Neural cell (in vitro differentiated cells): ENCODE measurements at regions not wholly inside any gene's neighbourhood (a gene's known extent, or its start where the extent isn't known, plus 50 kb on each side); places are given as distances from the start of the nearest gene placed in this dataset.

Experiments used
- H2AFZ ChIP-seq: fragments of 200-600, 300-800 bp; sonication (generic), shearing (Covaris generic); 2 replicates; pipeline ENCODE4 v1.6.0; 2014; ENCODE audit warnings: low read depth, mild to moderate bottlenecking, antibody characterized with exemption, low read length, moderate library complexity
- H3F3A ChIP-seq: fragments of 200-600 bp; shearing (Covaris generic); 2 replicates; pipeline ENCODE4 v1.6.1; 2016; ENCODE audit warnings: mild to moderate bottlenecking, moderate library complexity, mixed read lengths, antibody characterized with exemption, low read length; ENCODE audit not compliant: insufficient read depth, poor library complexity, severe bottlenecking
- H3K27ac ChIP-seq: fragments of 200-600, 300-800 bp; sonication (generic), shearing (Covaris generic); 2 replicates; pipeline ENCODE4 v1.5.1; 2014; ENCODE audit warnings: mild to moderate bottlenecking, low read length, moderate library complexity
- H3K27me3 ChIP-seq: fragments of 300-800, 200-600 bp; sonication (generic), shearing (Covaris generic); 2 replicates; pipeline ENCODE4 v1.6.0; 2014; ENCODE audit warnings: mild to moderate bottlenecking, low read depth, low read length, moderate library complexity; ENCODE audit not compliant: insufficient read depth
- H3K36me3 ChIP-seq: fragments of 300-800, 200-600 bp; sonication (generic), shearing (Covaris generic); 2 replicates; pipeline ENCODE4 v1.5.1; 2014; ENCODE audit warnings: mild to moderate bottlenecking, antibody characterized with exemption, low read length, moderate library complexity; ENCODE audit not compliant: insufficient read depth
- H3K4me2 ChIP-seq: fragments of 300-800, 200-600 bp; sonication (generic), shearing (Covaris generic); 2 replicates; pipeline ENCODE4 v1.6.0; 2014; ENCODE audit warnings: mild to moderate bottlenecking, low read length
- H3K4me3 ChIP-seq: fragments of 300-800, 200-600 bp; sonication (generic), shearing (Covaris generic); 2 replicates; pipeline ENCODE4 v1.5.1; 2014; ENCODE audit warnings: mild to moderate bottlenecking, low read length, moderate library complexity
- H3K79me2 ChIP-seq: fragments of 200-600 bp; shearing (Covaris generic); replicated peaks from 2 replicates; pipeline ENCODE4 v1.6.0; 2014; ENCODE audit warnings: mild to moderate bottlenecking, low read length, moderate library complexity; ENCODE audit not compliant: insufficient read depth
- H3K9ac ChIP-seq: fragments of 300-800, 200-600 bp; sonication (generic), shearing (Covaris generic); 2 replicates; pipeline ENCODE4 v1.6.1; 2016; ENCODE audit warnings: mild to moderate bottlenecking, low read length, mixed read lengths
- H3K9me2 ChIP-seq: fragments of 200-600 bp; shearing (Covaris generic); 2 replicates; pipeline ENCODE4 v1.6.1; 2016; ENCODE audit warnings: mild to moderate bottlenecking, low read length, mixed read lengths; ENCODE audit not compliant: insufficient read depth
- H3K9me3 ChIP-seq: fragments of 200-600, 300-800 bp; sonication (generic), shearing (Covaris generic); 2 replicates; pipeline ENCODE4 v1.6.1; 2016; ENCODE audit warnings: mild to moderate bottlenecking, mixed run types, low read length, moderate library complexity, mixed read lengths
- H4K20me1 ChIP-seq: fragments of 200-600 bp; shearing (Covaris generic); 2 replicates; pipeline ENCODE4 v1.6.1; 2016; ENCODE audit warnings: mild to moderate bottlenecking, mixed run types; ENCODE audit not compliant: insufficient read depth
- EP300 ChIP-seq: fragments of 450-650 bp; conservative IDR thresholded peaks from 2 replicates; pipeline ENCODE4 v1.6.1; 2014; ENCODE audit warnings: antibody characterized with exemption, mild to moderate bottlenecking, moderate library complexity; ENCODE audit not compliant: poor library complexity, severe bottlenecking
- EZH2 ChIP-seq: fragments of 200-600, 300-800 bp; shearing (Covaris generic), sonication (generic); IDR thresholded peaks from 2 replicates; pipeline ENCODE4 v1.6.1; 2014; ENCODE audit warnings: antibody characterized with exemption, low read length, borderline replicate concordance, mild to moderate bottlenecking; ENCODE audit not compliant: insufficient read depth, poor library complexity, severe bottlenecking
- MXI1 ChIP-seq: fragments of 450-650 bp; conservative IDR thresholded peaks from 2 replicates; pipeline ENCODE4 v1.6.1; 2014; ENCODE audit warnings: antibody characterized with exemption, mild to moderate bottlenecking; ENCODE audit not compliant: poor library complexity, severe bottlenecking
- POLR2AphosphoS5 ChIP-seq: IDR thresholded peaks from 2 replicates; pipeline ENCODE4 v1.6.1; 2012
- RAD21 ChIP-seq: fragments of 450-650 bp; conservative IDR thresholded peaks from 2 replicates; pipeline ENCODE4 v1.6.1; 2014; ENCODE audit warnings: antibody characterized with exemption, mild to moderate bottlenecking, moderate library complexity
- SMC3 ChIP-seq: fragments of 450-650 bp; conservative IDR thresholded peaks from 2 replicates; pipeline ENCODE4 v1.6.1; 2014; ENCODE audit warnings: antibody characterized with exemption, mild to moderate bottlenecking, moderate library complexity; ENCODE audit not compliant: poor library complexity
- TAF1 ChIP-seq: IDR thresholded peaks from 2 replicates; pipeline ENCODE4 v1.6.1; 2012; ENCODE audit warnings: low read depth
- TF ChIP-seq, protein P1 (sequence below): fragments of 450-650 bp; IDR thresholded peaks from 2 replicates; pipeline ENCODE4 v1.5.1; 2014; ENCODE audit warnings: antibody characterized with exemption, mild to moderate bottlenecking, moderate library complexity; ENCODE audit not compliant: poor library complexity, severe bottlenecking
- TF ChIP-seq, protein P2 (sequence below): IDR thresholded peaks from 2 replicates; pipeline ENCODE4 v1.6.1; 2012; ENCODE audit warnings: borderline replicate concordance

DNA sequence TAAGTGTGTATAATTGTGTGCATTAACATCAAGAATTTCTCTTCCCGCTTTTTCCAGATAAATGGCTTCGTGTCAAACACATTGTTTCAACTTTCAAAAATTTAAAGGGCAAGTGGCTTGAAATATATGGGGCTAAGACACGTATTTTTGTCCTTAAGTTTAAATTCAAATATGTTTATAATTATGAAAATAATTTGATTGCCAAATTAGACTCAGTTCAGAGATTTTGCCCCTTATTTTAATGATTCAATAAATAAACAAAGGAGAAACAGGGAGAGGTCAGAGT is 1159.2 kb upstream of the MIR17HG start:
- Histone ChIP-seq H3K27ac (no peak overlapping the region), H4K20me1 (no peaks in the 10 kb centered on the region), H3K9me2 (no peaks in the 10 kb centered on the region), H3K79me2 (no peaks in the 10 kb centered on the region), H3K9me3 (no peaks in the 10 kb centered on the region), H3F3A (no peaks in the 10 kb centered on the region), H3K4me2 (no peak overlapping the region), H3K27me3 (no peaks in the 10 kb centered on the region), H3K36me3 (no peaks in the 10 kb centered on the region), H3K9ac (no peak overlapping the region), H2AFZ (no peak overlapping the region), H3K4me3 (no peak overlapping the region)
- TF ChIP-seq POLR2AphosphoS5 (no peak), MXI1 (no peak), EZH2 (no peak), RAD21 (no peak), SMC3 (no peak)
- TF ChIP-seq, protein P1, sequence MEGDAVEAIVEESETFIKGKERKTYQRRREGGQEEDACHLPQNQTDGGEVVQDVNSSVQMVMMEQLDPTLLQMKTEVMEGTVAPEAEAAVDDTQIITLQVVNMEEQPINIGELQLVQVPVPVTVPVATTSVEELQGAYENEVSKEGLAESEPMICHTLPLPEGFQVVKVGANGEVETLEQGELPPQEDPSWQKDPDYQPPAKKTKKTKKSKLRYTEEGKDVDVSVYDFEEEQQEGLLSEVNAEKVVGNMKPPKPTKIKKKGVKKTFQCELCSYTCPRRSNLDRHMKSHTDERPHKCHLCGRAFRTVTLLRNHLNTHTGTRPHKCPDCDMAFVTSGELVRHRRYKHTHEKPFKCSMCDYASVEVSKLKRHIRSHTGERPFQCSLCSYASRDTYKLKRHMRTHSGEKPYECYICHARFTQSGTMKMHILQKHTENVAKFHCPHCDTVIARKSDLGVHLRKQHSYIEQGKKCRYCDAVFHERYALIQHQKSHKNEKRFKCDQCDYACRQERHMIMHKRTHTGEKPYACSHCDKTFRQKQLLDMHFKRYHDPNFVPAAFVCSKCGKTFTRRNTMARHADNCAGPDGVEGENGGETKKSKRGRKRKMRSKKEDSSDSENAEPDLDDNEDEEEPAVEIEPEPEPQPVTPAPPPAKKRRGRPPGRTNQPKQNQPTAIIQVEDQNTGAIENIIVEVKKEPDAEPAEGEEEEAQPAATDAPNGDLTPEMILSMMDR, result no peak

DNA sequence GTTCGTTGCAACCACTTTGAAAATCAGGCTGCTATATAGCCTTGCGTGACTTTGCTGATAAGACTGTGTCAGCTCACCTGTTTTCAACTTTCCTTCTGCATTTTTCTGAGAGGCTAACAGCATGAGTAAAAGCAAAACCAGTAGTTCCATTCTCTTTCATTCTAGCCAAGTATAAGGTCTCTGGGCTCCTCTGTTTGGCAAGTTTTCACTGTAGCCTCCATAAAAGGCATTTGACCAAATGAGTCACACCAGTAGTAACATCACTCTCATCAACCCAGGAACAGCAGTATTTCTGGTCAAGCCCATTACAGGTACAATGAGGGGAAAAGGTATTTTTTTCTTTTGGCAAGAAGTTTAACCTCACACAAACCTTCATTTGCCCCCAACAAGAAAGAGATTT is 1149.8 kb upstream of the MIR17HG start:
- Histone ChIP-seq H3K9me2 (no peaks in the 10 kb centered on the region), H3K4me3 (no peak overlapping the region), H3K27me3 (no peaks in the 10 kb centered on the region), H3K36me3 (no peaks in the 10 kb centered on the region), H3K27ac (no peak overlapping the region), H4K20me1 (no peaks in the 10 kb centered on the region), H3K79me2 (no peaks in the 10 kb centered on the region), H2AFZ (no peak overlapping the region), H3K9me3 (no peaks in the 10 kb centered on the region), H3F3A (no peaks in the 10 kb centered on the region), H3K4me2 (no peak overlapping the region), H3K9ac (no peak overlapping the region)
- TF ChIP-seq EZH2 (no peak), SMC3 (no peak), EP300 (no peak)
- TF ChIP-seq, protein P2, sequence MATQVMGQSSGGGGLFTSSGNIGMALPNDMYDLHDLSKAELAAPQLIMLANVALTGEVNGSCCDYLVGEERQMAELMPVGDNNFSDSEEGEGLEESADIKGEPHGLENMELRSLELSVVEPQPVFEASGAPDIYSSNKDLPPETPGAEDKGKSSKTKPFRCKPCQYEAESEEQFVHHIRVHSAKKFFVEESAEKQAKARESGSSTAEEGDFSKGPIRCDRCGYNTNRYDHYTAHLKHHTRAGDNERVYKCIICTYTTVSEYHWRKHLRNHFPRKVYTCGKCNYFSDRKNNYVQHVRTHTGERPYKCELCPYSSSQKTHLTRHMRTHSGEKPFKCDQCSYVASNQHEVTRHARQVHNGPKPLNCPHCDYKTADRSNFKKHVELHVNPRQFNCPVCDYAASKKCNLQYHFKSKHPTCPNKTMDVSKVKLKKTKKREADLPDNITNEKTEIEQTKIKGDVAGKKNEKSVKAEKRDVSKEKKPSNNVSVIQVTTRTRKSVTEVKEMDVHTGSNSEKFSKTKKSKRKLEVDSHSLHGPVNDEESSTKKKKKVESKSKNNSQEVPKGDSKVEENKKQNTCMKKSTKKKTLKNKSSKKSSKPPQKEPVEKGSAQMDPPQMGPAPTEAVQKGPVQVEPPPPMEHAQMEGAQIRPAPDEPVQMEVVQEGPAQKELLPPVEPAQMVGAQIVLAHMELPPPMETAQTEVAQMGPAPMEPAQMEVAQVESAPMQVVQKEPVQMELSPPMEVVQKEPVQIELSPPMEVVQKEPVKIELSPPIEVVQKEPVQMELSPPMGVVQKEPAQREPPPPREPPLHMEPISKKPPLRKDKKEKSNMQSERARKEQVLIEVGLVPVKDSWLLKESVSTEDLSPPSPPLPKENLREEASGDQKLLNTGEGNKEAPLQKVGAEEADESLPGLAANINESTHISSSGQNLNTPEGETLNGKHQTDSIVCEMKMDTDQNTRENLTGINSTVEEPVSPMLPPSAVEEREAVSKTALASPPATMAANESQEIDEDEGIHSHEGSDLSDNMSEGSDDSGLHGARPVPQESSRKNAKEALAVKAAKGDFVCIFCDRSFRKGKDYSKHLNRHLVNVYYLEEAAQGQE, result no peak

DNA sequence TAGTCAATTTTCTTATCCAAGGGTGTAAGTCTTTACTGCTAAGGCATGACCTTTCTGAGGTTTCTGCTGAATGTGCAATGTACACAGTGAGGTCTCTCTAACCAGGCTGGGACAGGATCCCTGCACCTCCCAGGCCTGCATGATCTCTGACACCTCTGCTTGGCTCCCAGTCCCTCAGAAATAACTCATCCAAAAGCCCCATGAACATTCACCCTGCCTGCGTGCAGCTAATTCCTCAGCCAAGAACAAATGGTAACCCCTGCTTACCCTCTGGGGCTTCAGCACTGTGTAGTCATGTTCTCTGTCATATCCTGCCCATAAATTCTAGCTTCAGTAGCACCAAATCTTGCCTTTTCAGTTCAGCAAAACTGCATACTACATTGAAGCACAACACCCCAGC is 1146.3 kb upstream of the MIR17HG start:
- H3K4me2 ChIP-seq, result no peak overlapping the region
- no peaks in the 10 kb centered on the region for H3K9me3 ChIP-seq
- no peak overlapping the region for H2AFZ ChIP-seq
- TF ChIP-seq, protein P1, result no peak
- TF ChIP-seq RAD21 (no peak), TAF1 (no peak), POLR2AphosphoS5 (no peak), EP300 (no peak)
- H3K27me3 ChIP-seq, result no peaks in the 10 kb centered on the region
- no peaks in the 10 kb centered on the region for H3K9me2 ChIP-seq
- H3F3A ChIP-seq, result no peaks in the 10 kb centered on the region
- H4K20me1 ChIP-seq, result no peaks in the 10 kb centered on the region
- H3K27ac ChIP-seq, result no peak overlapping the region
- H3K79me2 ChIP-seq, result no peaks in the 10 kb centered on the region
- no peak overlapping the region for H3K4me3 ChIP-seq
- H3K36me3 ChIP-seq, result no peaks in the 10 kb centered on the region
- H3K9ac ChIP-seq, result no peak overlapping the region
